H9 (cell line): ENCODE measurements at regions not wholly inside any gene's neighbourhood (a gene's known extent, or its start where the extent isn't known, plus 50 kb on each side); places are given as distances from the start of the nearest gene placed in this dataset.

Experiments used
- DNase-seq: peaks from one replicate; pipeline ENCODE4 v3.0.0-alpha.2; 2017
- H2AFZ ChIP-seq: one replicate; pipeline ENCODE4 v1.6.1; 2013; ENCODE audit warnings: mild to moderate bottlenecking, low read length, control low read depth, moderate library complexity
- H2AK5ac ChIP-seq: 2 replicates; pipeline ENCODE4 v1.6.1; 2013; ENCODE audit warnings: low read length, control low read depth, mixed read lengths; ENCODE audit not compliant: insufficient read length
- H2BK120ac ChIP-seq: one replicate; pipeline ENCODE4 v1.6.1; 2013; ENCODE audit warnings: low read depth, mild to moderate bottlenecking, low read length, control low read depth, inconsistent platforms; ENCODE audit not compliant: poor library complexity, severe bottlenecking
- H2BK12ac ChIP-seq: 2 replicates; pipeline ENCODE4 v1.6.1; 2013; ENCODE audit warnings: low read length, control low read depth, mixed read lengths, low read depth; ENCODE audit not compliant: insufficient read length
- H2BK15ac ChIP-seq: 2 replicates; pipeline ENCODE4 v1.6.1; 2013; ENCODE audit warnings: low read depth, low read length, control low read depth
- H2BK20ac ChIP-seq: one replicate; pipeline ENCODE4 v1.6.1; 2013; ENCODE audit warnings: low read depth, mild to moderate bottlenecking, low read length, control low read depth, inconsistent platforms; ENCODE audit not compliant: poor library complexity, severe bottlenecking
- H2BK5ac ChIP-seq: 2 replicates; pipeline ENCODE4 v1.6.1; 2013; ENCODE audit warnings: low read length, control low read depth, mixed read lengths; ENCODE audit not compliant: insufficient read length
- H3K14ac ChIP-seq: 2 replicates; pipeline ENCODE4 v1.6.1; 2013; ENCODE audit warnings: low read length, control low read depth; ENCODE audit not compliant: insufficient read depth
- H3K18ac ChIP-seq: 2 replicates; pipeline ENCODE4 v1.6.1; 2013; ENCODE audit warnings: low read depth, mild to moderate bottlenecking, mixed read lengths, low read length, control low read depth; ENCODE audit not compliant: insufficient read length
- H3K23ac ChIP-seq: 2 replicates; pipeline ENCODE4 v1.6.1; 2013; ENCODE audit warnings: low read length, control low read depth, mixed read lengths, low read depth; ENCODE audit not compliant: insufficient read length
- H3K23me2 ChIP-seq: 2 replicates; pipeline ENCODE4 v1.6.1; 2013; ENCODE audit warnings: low read depth, mild to moderate bottlenecking, mixed read lengths, low read length, control low read depth; ENCODE audit not compliant: insufficient read length, poor library complexity, severe bottlenecking
- H3K27ac ChIP-seq: 2 replicates; pipeline ENCODE4 v1.5.1; 2013; ENCODE audit warnings: low read length, control low read depth, mixed read lengths, low read depth; ENCODE audit not compliant: insufficient read length
- H3K27me3 ChIP-seq: 2 replicates; pipeline ENCODE4 v1.6.1; 2013; ENCODE audit warnings: low read length, control low read depth, inconsistent platforms; ENCODE audit not compliant: insufficient read depth
- H3K4ac ChIP-seq: 2 replicates; pipeline ENCODE4 v1.6.1; 2013; ENCODE audit warnings: low read depth, mild to moderate bottlenecking, control low read depth, inconsistent platforms, low read length, moderate library complexity
- H3K4me1 ChIP-seq: 2 replicates; pipeline ENCODE4 v1.6.1; 2013; ENCODE audit warnings: low read length, control low read depth, inconsistent platforms; ENCODE audit not compliant: insufficient read depth
- H3K4me2 ChIP-seq: 2 replicates; pipeline ENCODE4 v1.6.1; 2013; ENCODE audit warnings: low read length, control low read depth, mixed read lengths; ENCODE audit not compliant: insufficient read length, insufficient read depth
- H3K56ac ChIP-seq: 2 replicates; pipeline ENCODE4 v1.6.1; 2013; ENCODE audit warnings: low read depth, mild to moderate bottlenecking, mixed read lengths, low read length, control low read depth; ENCODE audit not compliant: insufficient read length
- H3K79me1 ChIP-seq: 2 replicates; pipeline ENCODE4 v1.6.1; 2013; ENCODE audit warnings: low read depth, mild to moderate bottlenecking, moderate library complexity, low read length, control low read depth, inconsistent platforms; ENCODE audit not compliant: insufficient read depth, poor library complexity, severe bottlenecking
- H3K79me2 ChIP-seq: 2 replicates; pipeline ENCODE4 v1.6.1; 2013; ENCODE audit warnings: low read length, control low read depth, inconsistent platforms; ENCODE audit not compliant: insufficient read depth
- H3K9ac ChIP-seq: 2 replicates; pipeline ENCODE4 v1.6.1; 2013; ENCODE audit warnings: low read length, control low read depth, mixed read lengths; ENCODE audit not compliant: insufficient read length; ENCODE audit errors: extremely low read depth
- H3K9me3 ChIP-seq: one replicate; pipeline ENCODE4 v1.6.1; 2013; ENCODE audit warnings: low read depth, low read length, inconsistent platforms; ENCODE audit not compliant: control insufficient read depth
- H3T11ph ChIP-seq: one replicate; pipeline ENCODE4 v1.6.1; 2013; ENCODE audit warnings: mild to moderate bottlenecking, low read length, control low read depth, inconsistent platforms
- H4K20me1 ChIP-seq: one replicate; pipeline ENCODE4 v1.6.1; 2013; ENCODE audit not compliant: control insufficient read depth, insufficient read length, insufficient read depth
- H4K5ac ChIP-seq: 2 replicates; pipeline ENCODE4 v1.6.1; 2013; ENCODE audit warnings: low read depth, mild to moderate bottlenecking, mixed read lengths, low read length, control low read depth; ENCODE audit not compliant: insufficient read length
- H4K8ac ChIP-seq: replicated peaks from 2 replicates; pipeline ENCODE4 v1.6.1; 2013; ENCODE audit warnings: low read length, control low read depth, mixed read lengths, low read depth; ENCODE audit not compliant: insufficient read length
- H4K91ac ChIP-seq: 2 replicates; pipeline ENCODE4 v1.6.1; 2013; ENCODE audit warnings: low read depth, mild to moderate bottlenecking, moderate library complexity, mixed read lengths, low read length, control low read depth; ENCODE audit not compliant: insufficient read length
- H3K27ac Mint-ChIP-seq, 3 experiments: 2 replicates in 2 of 3; 3 replicates in 1 of 3; pipeline ENCODE4 v1.8.0; 2020 to 2021; ENCODE audit warnings: mixed read lengths in 3 of 3, mild to moderate bottlenecking in 1 of 3, moderate library complexity in 1 of 3
- H3K27me3 Mint-ChIP-seq: 2 replicates; pipeline ENCODE4 v1.8.0; 2021; ENCODE audit warnings: low read depth, mild to moderate bottlenecking, moderate library complexity, mixed read lengths
- H3K36me3 Mint-ChIP-seq, 3 experiments: 2 replicates in 2 of 3; 3 replicates in 1 of 3; pipeline ENCODE4 v1.8.0; 2020 to 2021; ENCODE audit warnings: low read depth in 3 of 3, mixed read lengths in 3 of 3; ENCODE audit not compliant: insufficient read depth in 1 of 3
- H3K4me1 Mint-ChIP-seq, 2 experiments: 2 replicates each; pipeline ENCODE4 v1.8.0; 2020; ENCODE audit warnings: mixed read lengths in 2 of 2
- H3K4me3 Mint-ChIP-seq, 2 experiments: 2 replicates in 1 of 2; 3 replicates in 1 of 2; pipeline ENCODE4 v1.8.0; 2020 to 2021; ENCODE audit warnings: mild to moderate bottlenecking in 2 of 2, mixed read lengths in 2 of 2, moderate library complexity in 1 of 2
- H3K9me3 Mint-ChIP-seq, 2 experiments: 2 replicates in 1 of 2; 3 replicates in 1 of 2; pipeline ENCODE4 v1.8.0; 2020; ENCODE audit warnings: mild to moderate bottlenecking in 2 of 2, mixed read lengths in 2 of 2, moderate library complexity in 1 of 2
- CTCF ChIP-seq: fragments of 200-600 bp; sonication (generic); conservative IDR thresholded peaks from 3 replicates; pipeline ENCODE4 v1.8.0; 2021; ENCODE audit warnings: antibody characterized with exemption, mild to moderate bottlenecking
- WGBS: extraction: QIAGEN DNeasy Blood & Tissue Kit; methylation state at CpG from one replicate; pipeline ENCODE4 v1.1.7; 2013; ENCODE audit warnings: missing lambda C conversion rate, low lambda C conversion rate, mixed read lengths; ENCODE audit not compliant: insufficient read length; ENCODE audit errors: extremely low coverage; 5-methylcytosine and 5-hydroxymethylcytosine counted together

- peaks cover 6% of the 10 kb centered on the region for H3K27me3 Mint-ChIP-seq
- H3K36me3 Mint-ChIP-seq, result no peaks in the 10 kb centered on the region
- WGBS, result no CpG with 5 or more reads among the region's 11 CpGs
These were observed 174.7 kb downstream of the IRX2 start for GRCh38 chr5:2576823-2577222.

More at GRCh38 chr5:2576823-2577222, 174.7 kb downstream of the IRX2 start:
- Histone ChIP-seq H3K4me2 (no peak overlapping the region), H2BK120ac (no peak overlapping the region), H2AK5ac (no peak overlapping the region), H3K9ac (no peak overlapping the region), H3K79me1 (no peaks in the 10 kb centered on the region), H3K79me2 (no peaks in the 10 kb centered on the region), H3K27ac (no peak overlapping the region), H2BK15ac (no peak overlapping the region), H3K4me1 (no peaks in the 10 kb centered on the region; the same call in 1 of the 2 replicates), H4K20me1 (no peaks in the 10 kb centered on the region), H4K5ac (no peak overlapping the region), H3K4ac (no peak overlapping the region), H4K8ac (no peak overlapping the region), H3T11ph (no peak overlapping the region), H4K91ac (no peak overlapping the region), H3K23ac (no peak overlapping the region), H3K27me3 (no peaks in the 10 kb centered on the region), H2BK5ac (no peak overlapping the region), H3K18ac (no peak overlapping the region), H3K9me3 (no peaks in the 10 kb centered on the region), H2AFZ (no peak overlapping the region), H3K56ac (no peak overlapping the region), H2BK12ac (no peak overlapping the region), H3K23me2 (no peaks in the 10 kb centered on the region), H2BK20ac (no peak overlapping the region), H3K14ac (no peak overlapping the region)
- Mint-ChIP-seq H3K27ac (no peak overlapping the region), H3K4me3 (no peak overlapping the region), H3K4me1 (peaks cover 14 to 18% of the 10 kb centered on the region in 2 experiments), H3K9me3 (no peaks in the 10 kb centered on the region; a peak in 1 of 5 replicates)
- DNase-seq, result no peak
- no peak for TF ChIP-seq CTCF
